Mesenteric fat pad (tissue), 1 donor: ENCODE measurements at regions not wholly inside any gene's neighbourhood (a gene's known extent, or its start where the extent isn't known, plus 50 kb on each side); places are given as distances from the start of the nearest gene placed in this dataset.
"Not testable (repeated sequence)": the region's sequence is repeated elsewhere in the genome, so short reads cannot be mapped to it uniquely, and the experiment has no call there.

Experiments
- DNase-seq: peaks from one replicate; pipeline ENCODE4 v3.0.0-alpha.2; 2020; ENCODE audit warnings: low spot score
- donor health status: DM: yes; HTN: yes; CAD: no.

- DNase-seq: no peak
These were observed 918.3 kb downstream of the DTWD2 start for GRCh38 chr5:118070041-118070440.

- no peak for DNase-seq
These were observed 918.9 kb downstream of the DTWD2 start for GRCh38 chr5:118069452-118069851.

- no peak for DNase-seq
These were observed 919.5 kb downstream of the DTWD2 start for GRCh38 chr5:118068886-118069285.

GRCh38 chr5:118063836-118064235 lies 924.5 kb downstream of the DTWD2 start:
- DNase-seq: not testable (repeated sequence)

- no peak for DNase-seq
These were observed 927.5 kb downstream of the DTWD2 start for GRCh38 chr5:118060833-118061232.

GRCh38 chr5:118052503-118052902 lies 935.8 kb downstream of the DTWD2 start:
- DNase-seq: no peak

GRCh38 chr5:118044169-118044568 lies 944.2 kb downstream of the DTWD2 start:
- DNase-seq: no peak

- DNase-seq: no peak
These were observed 944.8 kb downstream of the DTWD2 start for GRCh38 chr5:118043531-118043930.

- DNase-seq: no peak
These were observed 946.3 kb downstream of the DTWD2 start for GRCh38 chr5:118042076-118042475.

- no peak for DNase-seq
These were observed 947.9 kb downstream of the DTWD2 start for GRCh38 chr5:118040496-118040895.

GRCh38 chr5:118033686-118034338 lies 954.5 kb downstream of the DTWD2 start:
- peak; percentile 88 for DNase-seq

- no peak for DNase-seq
These were observed 958.5 kb downstream of the DTWD2 start for GRCh38 chr5:118029807-118030206.

GRCh38 chr5:118022062-118022461 lies 966.3 kb downstream of the DTWD2 start:
- no peak for DNase-seq

GRCh38 chr5:118017536-118017935 lies 970.8 kb downstream of the DTWD2 start:
- DNase-seq: no peak

GRCh38 chr5:118016396-118016795 lies 972.0 kb downstream of the DTWD2 start:
- DNase-seq: no peak

GRCh38 chr5:118015511-118015910 lies 972.8 kb downstream of the DTWD2 start:
- DNase-seq: no peak

GRCh38 chr5:118009741-118010297 lies 978.5 kb downstream of the DTWD2 start:
- no peak for DNase-seq

- no peak for DNase-seq
These were observed 979.6 kb downstream of the DTWD2 start for GRCh38 chr5:118008779-118009178.

GRCh38 chr5:118007262-118007661 lies 981.1 kb downstream of the DTWD2 start:
- DNase-seq: no peak

- no peak for DNase-seq
These were observed 982.1 kb downstream of the DTWD2 start for GRCh38 chr5:118006219-118006618.

GRCh38 chr5:117999939-118000549 lies 988.3 kb downstream of the DTWD2 start:
- DNase-seq: no peak

- no peak for DNase-seq
These were observed 1005.7 kb downstream of the DTWD2 start for GRCh38 chr5:117982691-117983090.

GRCh38 chr5:117973785-117974184 lies 1014.6 kb downstream of the DTWD2 start:
- DNase-seq: no peak
